ENCODE measurements at regions not wholly inside any gene's neighbourhood (a gene's known extent, or its start where the extent isn't known, plus 50 kb on each side); places are given as distances from the start of the nearest gene placed in this dataset.

DNA sequence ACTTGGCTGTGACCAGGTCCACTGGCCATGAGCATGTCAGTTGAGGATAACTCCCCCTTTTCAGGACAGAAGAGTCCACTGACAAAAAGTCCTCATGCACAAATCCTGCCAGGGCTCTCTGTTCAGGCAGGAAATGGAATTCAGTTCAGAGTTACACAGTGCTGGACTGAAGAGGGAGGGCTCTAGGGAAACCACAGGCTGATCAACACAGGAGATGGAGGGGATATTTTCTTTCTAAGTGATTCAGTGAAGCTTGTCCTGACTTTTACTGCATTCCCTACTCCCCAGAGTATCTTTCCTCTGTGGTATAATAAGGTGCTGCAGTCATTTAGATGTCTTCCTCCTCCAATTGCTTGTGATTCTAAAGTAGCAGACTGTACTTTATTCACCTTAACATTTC is 335.5 kb upstream of the IGFBP7 start:
- no peak for DNase-seq

DNA sequence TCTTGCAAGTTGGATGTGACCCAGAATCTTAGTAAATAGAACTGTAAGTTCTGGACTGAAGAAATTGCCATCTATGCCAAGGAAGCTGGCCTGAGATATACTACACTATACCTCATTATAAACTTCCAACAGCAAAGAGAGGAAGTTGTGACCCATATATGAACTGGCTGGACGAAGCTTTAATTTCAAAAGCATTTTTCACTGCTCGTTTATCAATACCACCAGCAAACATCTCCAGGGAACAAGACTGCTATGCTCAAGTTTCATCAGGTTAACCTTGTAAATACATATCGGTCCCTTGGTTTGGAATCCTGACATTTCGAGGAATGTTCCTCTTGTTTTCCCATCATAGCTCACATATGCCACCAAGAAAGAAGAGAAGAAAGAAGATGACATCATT is 334.5 kb upstream of the IGFBP7 start:
- DNase-seq: no peak

DNA sequence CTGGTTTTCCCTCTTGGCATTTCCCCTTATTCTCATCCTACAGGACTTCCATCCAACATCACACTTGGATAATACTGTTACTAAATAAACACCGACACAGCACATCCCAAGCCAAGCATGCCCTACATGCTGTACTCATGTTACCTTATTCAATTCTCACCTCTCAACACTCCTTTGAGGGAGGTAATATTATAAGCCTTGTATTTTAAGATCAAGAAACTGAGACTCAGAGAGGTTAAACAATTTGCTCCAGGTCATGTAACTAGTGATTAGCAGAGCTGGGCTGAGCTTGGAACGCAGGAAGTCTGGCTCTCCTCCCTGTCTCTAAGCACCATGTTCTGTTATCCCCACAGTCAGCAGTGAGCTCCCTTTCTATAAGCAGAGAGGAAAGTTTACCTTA is 333.6 kb upstream of the IGFBP7 start:
- DNase-seq: no peak

DNA sequence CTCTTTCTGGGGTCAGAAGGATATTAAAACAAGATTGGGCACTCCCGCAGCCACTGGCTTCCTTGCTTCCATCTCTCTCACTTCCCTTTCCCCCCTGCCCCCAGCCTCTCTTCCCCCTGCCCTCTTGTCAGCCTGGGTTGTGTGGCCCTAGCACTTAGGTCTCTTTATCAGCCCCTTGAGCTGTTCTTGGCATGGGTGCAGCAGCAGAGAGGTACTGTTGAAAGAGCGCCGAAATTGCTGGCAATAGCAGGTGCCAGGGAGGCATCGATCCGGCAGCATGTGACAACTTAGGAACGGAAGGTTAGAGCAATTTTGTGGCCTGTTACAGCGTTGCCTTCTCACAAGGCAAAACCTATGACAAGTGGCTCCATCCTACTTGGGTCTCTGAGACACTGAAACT is 333.1 kb upstream of the IGFBP7 start:
- no peak for DNase-seq

DNA sequence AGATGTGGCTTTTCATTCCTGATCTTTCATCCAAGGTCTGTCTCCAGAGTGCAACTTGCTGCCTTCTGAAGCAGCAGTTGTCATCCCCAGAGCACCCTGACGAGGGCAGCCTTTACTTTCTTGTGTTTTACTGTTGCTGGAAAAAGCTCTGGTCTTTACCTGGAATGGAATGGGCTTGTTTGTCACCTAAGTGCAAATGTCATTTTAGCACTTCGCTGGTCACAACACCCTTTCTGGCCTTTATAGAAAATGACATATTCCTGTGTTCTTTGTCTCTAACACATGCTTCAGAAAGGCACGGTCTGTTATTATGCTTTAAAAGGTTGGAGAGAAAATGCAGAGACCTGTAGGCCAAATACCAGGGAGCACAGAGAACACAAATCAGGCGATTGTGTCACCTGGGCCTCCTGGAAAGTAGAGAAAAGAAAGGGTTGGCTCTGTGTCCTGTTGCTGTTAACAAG is 332.7 kb upstream of the IGFBP7 start:
- DNase-seq: no peak

DNA sequence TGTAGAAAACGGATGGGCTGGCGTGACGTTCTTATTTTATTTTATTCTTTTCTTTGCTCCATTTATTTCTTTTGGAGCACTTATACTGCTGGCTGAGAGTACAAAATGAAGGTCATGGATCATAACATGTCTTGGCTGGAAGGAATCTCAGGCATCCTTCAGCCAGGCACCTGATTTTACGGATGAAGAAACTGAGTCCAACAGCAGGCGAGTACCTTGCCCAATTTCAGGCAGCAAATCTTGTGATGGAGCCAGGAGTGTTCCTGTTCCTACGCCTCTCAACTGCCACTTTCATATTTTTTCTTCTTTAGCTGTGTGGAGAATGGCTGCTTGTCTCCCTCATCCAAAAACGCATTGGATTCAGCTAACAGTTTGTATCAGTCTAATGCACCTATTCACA is 332.1 kb upstream of the IGFBP7 start:
- no peak for DNase-seq

DNA sequence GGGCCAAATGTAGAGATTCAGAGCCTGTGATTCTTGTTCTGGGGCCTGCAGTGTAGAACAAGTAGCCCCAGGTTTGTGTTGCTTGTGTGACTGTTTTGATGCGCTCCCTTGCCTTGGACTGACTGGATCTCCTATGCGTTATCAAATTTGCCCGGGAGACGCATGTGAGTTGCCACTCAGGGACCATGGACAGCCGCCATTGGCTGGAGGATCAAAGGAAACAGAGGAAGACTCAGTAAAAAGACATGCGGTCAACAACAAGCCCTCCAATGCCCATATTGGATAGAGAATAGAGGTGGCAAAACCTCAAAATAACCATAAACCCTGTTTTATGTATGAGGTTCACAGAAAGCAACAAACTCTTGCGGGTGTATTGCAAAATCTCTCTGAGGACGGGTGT is 327.5 kb upstream of the IGFBP7 start:
- no peak for DNase-seq

DNA sequence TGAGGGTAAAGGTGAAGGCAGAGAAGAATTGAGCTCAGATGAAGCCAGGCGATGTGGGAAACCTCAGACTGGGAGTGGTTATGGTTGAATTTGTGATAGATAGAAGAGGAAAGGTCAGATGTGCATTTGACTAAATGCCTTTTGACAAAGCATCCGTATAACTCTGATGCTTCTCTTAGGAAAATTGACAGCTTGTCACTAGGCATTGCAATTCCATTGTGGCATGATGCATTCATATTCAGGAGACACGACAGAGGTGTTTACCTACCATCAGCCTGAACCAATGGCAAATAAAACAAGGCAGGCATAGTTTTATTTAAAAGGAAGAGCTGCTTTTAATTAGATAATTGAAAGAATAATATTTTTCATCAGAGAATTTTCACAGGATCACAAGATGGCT is 325.1 kb upstream of the IGFBP7 start:
- no peak for DNase-seq

DNA sequence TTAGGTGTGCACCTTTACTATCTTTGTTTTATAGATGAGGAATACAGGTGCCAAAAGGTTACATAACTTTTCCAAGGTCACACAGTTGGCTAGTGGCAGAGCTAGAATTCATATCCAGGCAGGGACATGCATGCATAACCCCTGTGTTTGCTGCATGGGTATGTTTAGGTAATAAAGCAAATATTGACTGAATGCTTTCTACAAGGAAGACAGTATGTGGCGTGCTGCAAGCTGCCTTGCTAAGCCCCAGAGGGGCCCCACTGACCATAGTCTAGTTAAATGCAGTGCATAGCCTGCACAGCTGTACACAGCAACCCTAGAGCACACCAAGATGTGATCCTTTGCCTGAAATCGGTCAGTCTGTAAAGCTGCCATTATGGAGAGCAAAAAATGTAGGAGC is 320.5 kb upstream of the IGFBP7 start:
- DNase-seq: no peak

DNA sequence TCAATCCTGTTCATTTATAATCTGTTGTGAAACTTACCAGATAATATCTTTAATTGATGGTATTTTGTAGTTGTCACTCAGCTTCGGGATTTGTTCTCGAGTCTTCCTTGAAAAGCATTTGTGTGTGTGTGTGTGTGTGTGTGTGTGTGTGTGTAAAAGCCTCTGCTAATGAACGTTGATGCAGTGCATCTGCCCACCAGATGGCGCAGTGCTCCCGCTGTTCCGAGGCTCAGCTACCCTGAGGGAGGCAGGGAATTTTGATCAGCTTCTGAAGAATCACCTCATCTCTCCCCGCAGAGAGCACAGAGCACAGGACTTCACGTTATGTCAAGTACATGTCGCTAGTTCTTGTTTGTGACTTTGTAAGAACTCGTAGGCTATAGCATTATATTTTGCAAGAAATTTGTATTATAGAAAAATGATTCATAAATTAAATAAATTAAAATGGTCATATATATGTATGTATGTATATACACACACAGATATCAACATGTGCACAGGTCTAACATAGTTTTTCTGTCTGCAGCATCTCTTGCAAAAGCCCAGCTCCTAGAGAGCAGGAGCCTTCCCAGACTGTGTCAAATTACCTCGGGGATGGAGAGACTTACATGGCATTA is 316.7 kb upstream of the IGFBP7 start:
- no peak for DNase-seq

DNA sequence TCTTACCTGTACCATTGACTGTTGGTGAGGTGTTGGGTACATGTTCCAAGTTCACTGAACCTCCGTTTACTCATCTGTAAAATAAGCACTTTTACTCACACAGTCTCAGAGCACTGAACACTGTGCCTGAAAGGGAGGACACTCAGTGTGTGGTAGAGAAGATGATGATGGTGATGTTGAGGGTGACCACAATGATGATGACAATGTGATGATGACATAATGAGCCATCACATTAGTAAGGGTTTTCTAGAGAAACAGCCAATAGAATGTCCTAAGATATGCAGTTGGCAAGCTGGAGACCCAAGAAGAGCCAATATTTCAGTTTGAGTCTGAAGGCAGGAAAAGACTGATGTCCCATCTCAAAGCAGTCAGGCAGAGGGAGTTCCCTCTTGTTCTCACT is 315.4 kb upstream of the IGFBP7 start:
- DNase-seq: no peak

DNA sequence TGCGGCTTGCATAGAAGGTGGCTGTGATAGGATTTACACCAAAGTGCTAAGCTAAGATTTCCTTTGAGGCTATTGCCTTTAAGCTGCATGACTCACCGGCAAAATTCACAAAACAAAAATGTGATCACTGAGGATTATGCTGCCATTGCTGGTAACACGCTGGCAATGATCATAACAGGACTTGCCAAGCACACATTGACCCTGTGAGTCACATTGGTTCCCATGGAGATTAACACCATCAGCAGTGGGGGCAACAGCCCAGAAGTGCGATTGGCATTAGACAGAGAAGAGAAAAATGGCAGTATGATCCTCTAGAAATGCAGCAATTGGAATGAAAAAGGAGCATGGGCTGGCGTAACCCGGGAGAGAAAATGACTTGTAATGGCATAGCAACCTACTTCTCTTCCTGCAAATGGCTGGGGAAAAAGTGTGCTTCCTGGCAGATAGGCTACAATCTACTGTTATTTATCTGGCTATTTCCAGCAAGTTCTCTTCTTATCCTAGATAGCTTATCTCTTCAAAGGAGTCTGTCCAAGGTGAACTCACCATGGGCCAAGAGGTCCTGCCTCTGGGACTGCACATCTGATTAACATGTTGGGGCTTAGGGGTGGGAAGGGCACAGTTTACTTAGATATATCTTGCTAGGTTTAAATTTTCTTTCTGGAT is 314.2 kb upstream of the IGFBP7 start:
- no peak for DNase-seq

DNA sequence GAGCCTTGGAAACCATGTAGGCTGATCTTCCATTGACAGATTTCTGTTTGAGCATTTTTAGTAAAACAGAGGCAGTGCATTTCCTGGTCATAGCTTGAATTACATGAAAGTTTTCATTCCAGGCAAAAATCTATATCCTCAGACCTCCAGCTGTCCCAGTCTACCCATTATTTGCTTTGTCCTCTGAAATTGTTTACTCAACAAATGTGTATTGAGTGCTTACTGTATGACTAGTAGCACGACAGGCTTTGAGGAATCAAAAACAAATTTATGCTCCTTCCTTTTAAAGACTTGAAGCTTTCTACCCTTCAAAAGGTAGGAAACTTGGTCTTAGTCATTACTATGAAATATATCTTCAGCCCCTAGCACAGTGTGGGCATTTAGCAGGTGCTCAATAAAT is 307.9 kb upstream of the IGFBP7 start:
- no peak for DNase-seq

DNA sequence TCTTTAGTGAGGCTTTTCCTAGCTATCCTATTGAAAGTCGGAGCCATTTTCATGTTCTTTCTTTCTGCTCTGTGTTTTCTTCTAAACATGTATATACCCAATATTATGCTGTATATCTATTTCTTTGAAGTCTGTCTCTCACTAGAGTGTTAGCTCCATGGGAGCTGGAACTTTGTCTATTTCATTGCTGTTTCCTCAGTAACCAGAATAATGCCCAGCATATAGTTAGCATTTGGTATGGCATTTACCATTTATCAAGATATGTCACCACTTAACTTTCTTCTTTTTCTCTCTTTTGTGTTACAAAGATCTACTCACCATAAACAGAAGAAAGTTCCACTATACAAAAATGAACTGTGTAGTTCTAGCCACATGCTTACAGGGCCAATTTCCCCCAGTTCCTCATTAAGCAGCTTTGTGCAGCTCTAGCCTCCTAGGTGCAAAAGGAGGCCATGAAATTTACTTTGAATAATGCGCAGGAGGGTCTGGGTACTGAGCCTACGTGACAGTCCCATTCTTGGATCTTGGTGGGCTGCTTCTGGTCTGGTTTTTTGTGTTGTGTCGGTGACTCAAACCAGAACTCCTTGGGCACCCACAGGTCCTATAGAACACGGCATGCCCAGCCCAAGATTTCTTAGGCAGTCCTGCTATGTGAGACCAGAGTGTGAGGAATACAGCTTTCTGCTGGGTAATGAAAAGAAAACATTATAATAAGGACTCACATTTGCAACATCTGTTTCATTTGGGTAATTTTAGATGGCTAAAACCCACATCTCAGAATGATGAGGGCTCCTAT is 302.3 kb upstream of the IGFBP7 start:
- no peak for DNase-seq

DNA sequence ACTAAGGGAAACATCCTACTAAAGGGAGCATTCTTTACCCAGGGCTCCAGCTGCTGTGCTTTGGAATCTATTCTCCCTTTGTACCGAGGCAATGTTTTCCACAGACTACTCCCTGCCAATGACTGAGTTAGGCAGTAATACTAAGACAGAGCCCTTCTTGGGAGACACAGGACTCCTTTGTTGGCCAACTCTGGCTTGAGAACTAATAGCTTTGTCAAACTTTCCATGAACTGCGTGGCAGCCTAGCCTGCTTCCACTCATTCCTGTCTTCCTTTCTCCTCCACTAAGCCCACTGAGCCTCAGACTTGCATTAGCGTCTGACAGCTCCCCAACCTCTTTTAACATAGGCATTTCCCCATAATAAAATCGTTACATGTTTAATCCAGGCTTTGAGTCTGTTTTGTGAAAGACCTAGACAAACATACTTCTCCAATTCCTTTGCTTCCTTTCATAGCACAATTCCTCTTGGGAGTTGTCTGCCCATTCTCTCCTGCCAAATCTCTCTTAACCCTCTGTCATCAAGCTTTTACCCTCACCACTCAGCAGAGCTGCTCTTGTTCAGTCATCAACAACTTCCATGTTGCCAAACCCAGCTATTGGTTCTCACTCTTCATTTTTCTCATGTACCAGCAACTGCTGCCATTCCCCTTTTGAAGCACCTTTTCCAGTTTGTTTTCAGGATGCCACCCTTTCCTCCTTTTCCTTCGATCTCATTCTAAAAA is 300.3 kb upstream of the IGFBP7 start:
- DNase-seq: no peak

DNA sequence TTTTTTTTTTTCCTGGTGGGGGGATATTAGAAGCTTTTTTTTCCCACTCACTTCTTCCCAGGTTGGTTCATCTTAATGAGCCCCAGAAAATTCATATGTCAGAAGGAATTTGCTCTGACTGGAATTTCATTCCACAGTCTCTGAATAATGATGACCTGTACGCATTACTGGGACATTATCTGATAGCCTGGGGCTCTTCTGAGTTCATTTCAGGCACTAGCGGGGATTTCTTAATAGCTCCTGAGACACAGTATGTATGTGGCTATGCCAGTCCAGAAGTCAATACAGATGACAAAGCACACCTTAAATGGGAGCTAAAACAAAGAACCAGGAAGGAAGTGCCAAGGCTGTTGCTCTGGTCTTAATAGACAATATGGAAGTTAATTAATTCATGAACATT is 295.2 kb upstream of the IGFBP7 start:
- no peak for DNase-seq

DNA sequence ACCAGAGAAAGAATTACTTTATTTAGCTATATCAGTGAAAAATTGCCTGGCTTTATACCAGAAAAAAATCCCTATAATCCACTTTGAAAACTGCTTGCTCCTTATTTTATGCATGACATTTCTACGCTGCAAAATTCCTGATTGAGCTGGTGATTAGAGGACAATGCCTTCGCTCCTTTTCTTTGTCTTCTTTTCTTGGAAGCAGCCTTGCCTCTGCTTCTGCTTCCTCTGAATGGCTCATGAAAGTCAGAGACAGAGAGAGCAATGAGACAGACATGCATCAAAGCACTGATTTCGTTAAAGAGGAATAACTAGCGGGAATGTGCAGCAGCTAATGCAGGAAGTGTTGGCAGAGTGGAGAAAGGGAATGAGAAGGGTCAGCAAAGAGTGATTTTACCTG is 294.3 kb upstream of the IGFBP7 start:
- DNase-seq: no peak

DNA sequence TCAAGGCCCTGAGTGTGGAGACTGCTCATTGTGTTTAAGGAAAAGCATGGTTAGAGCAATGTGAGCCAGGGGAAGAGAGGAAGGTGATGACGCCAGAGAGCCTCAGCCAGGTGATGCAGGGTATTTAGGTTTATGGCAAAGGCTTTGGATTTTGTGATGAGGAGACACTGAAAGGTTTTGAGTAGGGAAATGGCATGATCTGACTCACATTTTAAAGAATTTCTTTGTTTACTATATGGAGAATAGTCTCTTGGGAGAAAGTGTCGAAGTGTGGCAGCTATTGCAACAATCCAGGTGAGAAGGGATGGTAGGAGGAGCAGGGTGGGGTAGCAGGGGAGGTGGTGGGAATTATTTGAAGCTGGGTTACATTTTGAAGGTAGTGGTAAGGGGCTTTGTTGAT is 293.4 kb upstream of the IGFBP7 start:
- DNase-seq: no peak

DNA sequence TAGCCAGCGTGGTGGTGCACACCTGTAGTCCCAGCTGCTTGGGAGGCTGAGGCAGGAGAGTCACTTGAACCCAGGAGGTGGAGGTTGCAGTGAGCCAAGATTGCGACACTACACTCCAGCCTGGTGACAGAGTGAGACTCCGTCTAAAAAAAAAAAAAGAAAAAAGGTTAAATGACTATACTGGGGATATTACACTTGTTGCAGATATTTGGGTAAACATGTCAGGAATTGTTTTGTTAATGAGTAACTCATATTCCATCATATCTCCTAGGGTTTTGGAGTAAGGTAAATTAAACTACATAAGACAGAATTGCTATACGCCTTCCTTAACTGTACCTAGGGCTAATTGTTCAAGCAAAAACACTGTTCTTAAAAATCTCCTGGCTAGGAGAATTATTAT is 291.4 kb upstream of the IGFBP7 start:
- no peak for DNase-seq

DNA sequence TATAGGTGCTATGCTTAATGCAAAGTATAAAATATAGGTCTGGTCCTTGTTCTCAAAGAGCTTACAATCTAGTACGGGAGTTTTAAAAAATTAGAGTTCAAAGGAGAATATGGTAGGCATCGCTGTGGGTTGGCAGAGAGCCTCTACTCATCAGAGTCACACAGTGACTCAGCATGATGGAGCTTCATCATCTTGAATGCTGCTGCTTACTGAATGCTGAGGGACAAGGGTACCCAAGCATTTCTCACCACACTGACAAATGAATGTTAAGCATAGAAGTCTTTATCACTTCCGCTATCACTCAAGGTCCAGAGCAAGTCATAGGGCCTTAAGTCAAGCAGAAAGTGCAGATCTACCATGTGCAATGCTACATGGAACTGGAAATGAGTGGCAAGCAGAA is 268.6 kb upstream of the IGFBP7 start:
- DNase-seq: no peak

DNA sequence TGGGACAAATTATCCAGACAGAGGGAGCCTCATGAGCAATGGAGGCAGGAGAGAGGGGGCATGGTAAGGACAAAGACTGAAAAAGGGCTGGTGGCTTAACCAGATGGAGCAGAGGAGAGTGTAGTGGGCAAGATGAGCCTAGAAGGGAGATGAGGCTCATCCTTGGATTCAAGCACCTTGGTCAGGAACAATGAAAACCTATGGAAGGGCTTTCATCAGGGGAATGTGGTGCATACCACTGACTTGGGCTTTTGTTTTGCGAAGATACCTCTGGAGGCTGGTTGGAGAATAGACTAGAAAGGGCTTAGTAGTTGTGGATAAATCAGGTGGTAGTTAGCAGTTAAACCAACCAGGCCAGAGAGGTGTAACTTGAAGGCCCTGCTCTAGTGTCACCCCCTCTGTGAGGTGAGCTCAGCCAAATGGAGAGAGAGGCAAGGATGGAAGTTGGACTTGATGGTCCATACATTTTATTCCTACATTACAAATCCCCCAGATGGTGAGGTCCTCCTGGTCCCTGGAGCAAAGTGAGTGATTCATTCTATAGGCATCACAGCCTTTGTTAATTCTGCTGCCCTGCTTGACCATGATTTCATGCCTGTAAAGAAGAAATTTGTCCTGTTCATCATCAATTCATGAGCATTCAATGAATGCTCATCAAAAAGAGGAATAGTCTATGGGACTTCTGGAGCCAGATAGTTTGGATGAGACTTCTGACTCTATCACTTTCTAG is 264.8 kb upstream of the IGFBP7 start:
- no peak for DNase-seq

DNA sequence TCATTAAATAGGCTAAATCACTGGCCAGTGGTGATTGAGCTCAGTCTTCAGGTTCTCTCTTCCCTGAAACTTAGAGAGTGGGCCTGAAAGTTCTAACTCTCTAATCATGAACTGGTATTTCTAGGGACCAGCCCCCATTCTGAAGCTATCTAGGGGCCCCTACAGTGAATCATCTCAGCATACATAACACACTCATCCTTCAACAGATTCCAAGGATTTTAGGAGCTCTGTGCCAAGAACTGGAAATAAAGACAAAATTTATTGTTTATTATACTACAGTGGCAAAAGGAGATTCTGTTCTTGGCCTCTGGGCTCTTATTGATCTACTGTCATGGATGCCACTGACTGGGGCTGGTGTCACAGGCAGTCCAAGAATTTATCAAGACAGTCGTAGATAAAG is 263.8 kb upstream of the IGFBP7 start:
- no peak for DNase-seq

DNA sequence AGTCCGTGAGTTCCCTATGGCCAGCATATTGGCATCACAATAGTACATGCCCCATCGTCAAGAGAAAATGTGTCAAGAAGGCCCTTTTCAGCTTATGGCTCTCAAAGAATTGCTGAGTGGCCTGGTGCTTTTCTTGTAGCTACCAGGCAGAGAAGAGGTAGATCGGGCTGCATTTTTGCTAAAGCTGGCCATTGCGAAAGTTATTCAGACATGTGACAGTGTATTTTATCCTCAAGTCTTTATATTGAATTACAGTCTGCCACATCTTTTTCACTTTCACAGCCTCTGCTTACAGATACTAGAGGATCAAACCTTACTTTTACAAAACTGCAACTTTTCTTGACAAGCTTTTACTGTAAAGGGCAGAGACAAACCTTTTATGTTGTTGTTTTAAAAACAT is 261.5 kb upstream of the IGFBP7 start:
- no peak for DNase-seq

Measured in activated effector memory CD4-positive, alpha-beta T cell treated with anti-CD3 and anti-CD28 coated beads, Interleukin-2, amount 50 U/mL, for 16 hours (primary cell).